ENCODE measurements at regions not wholly inside any gene's neighbourhood (a gene's known extent, or its start where the extent isn't known, plus 50 kb on each side); places are given as distances from the start of the nearest gene placed in this dataset.

DNA sequence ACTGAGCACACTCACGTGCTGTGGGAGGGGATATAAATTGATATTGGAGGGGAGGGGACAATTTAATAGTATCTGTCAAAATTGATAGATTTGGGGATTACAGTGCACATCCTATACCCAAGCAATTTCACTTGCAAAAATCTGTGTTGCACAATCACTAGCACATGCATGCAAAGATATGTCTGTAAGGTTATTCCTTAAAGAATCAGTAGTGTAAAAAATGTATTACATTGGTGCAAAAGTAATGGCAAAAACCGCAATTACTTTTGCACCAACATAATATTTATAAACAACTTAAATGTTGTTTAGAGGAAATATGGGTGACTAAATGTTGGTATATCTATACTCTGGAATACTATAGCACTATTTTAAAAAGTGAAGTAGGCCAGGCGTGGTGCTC, 108.7 kb downstream of the LHX2 start:
- TF ChIP-seq, protein P1, sequence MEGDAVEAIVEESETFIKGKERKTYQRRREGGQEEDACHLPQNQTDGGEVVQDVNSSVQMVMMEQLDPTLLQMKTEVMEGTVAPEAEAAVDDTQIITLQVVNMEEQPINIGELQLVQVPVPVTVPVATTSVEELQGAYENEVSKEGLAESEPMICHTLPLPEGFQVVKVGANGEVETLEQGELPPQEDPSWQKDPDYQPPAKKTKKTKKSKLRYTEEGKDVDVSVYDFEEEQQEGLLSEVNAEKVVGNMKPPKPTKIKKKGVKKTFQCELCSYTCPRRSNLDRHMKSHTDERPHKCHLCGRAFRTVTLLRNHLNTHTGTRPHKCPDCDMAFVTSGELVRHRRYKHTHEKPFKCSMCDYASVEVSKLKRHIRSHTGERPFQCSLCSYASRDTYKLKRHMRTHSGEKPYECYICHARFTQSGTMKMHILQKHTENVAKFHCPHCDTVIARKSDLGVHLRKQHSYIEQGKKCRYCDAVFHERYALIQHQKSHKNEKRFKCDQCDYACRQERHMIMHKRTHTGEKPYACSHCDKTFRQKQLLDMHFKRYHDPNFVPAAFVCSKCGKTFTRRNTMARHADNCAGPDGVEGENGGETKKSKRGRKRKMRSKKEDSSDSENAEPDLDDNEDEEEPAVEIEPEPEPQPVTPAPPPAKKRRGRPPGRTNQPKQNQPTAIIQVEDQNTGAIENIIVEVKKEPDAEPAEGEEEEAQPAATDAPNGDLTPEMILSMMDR (IDR thresholded peaks at IDR 0.05; ENCODE audit: insufficient read depth, low read length) = no peak
- TF ChIP-seq POLR2AphosphoS5 (IDR thresholded peaks at IDR 0.05; ENCODE audit: low read depth) = no peak
- TF ChIP-seq SPI1 (IDR thresholded peaks at IDR 0.05; ENCODE audit: borderline replicate concordance, low read depth) = no peak
- TF ChIP-seq, protein P2, sequence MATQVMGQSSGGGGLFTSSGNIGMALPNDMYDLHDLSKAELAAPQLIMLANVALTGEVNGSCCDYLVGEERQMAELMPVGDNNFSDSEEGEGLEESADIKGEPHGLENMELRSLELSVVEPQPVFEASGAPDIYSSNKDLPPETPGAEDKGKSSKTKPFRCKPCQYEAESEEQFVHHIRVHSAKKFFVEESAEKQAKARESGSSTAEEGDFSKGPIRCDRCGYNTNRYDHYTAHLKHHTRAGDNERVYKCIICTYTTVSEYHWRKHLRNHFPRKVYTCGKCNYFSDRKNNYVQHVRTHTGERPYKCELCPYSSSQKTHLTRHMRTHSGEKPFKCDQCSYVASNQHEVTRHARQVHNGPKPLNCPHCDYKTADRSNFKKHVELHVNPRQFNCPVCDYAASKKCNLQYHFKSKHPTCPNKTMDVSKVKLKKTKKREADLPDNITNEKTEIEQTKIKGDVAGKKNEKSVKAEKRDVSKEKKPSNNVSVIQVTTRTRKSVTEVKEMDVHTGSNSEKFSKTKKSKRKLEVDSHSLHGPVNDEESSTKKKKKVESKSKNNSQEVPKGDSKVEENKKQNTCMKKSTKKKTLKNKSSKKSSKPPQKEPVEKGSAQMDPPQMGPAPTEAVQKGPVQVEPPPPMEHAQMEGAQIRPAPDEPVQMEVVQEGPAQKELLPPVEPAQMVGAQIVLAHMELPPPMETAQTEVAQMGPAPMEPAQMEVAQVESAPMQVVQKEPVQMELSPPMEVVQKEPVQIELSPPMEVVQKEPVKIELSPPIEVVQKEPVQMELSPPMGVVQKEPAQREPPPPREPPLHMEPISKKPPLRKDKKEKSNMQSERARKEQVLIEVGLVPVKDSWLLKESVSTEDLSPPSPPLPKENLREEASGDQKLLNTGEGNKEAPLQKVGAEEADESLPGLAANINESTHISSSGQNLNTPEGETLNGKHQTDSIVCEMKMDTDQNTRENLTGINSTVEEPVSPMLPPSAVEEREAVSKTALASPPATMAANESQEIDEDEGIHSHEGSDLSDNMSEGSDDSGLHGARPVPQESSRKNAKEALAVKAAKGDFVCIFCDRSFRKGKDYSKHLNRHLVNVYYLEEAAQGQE (IDR thresholded peaks at IDR 0.05; ENCODE audit: insufficient replicate concordance, low read depth) = no peak
